GM23248 (cell line): ENCODE measurements at regions not wholly inside any gene's neighbourhood (a gene's known extent, or its start where the extent isn't known, plus 50 kb on each side); places are given as distances from the start of the nearest gene placed in this dataset.
"Not testable (repeated sequence)": the region's sequence is repeated elsewhere in the genome, so short reads cannot be mapped to it uniquely, and the experiment has no call there.

Source experiments
- DNase-seq: peaks from one replicate; pipeline ENCODE4 v3.0.0-alpha.2; 2015
- H2AFZ ChIP-seq: fragments of 200-600 bp; sonication (generic); 2 replicates; pipeline ENCODE4 v1.6.1; 2016; ENCODE audit warnings: antibody characterized with exemption
- H3F3A ChIP-seq: fragments of 200-600 bp; sonication (generic); 2 replicates; pipeline ENCODE4 v1.6.1; 2016; ENCODE audit warnings: mild to moderate bottlenecking, antibody characterized with exemption, mixed run types; ENCODE audit not compliant: insufficient read depth
- H3K27ac ChIP-seq: fragments of 200-600 bp; sonication (generic); 2 replicates; pipeline ENCODE4 v1.5.1; 2016; ENCODE audit warnings: mild to moderate bottlenecking
- H3K27me3 ChIP-seq: fragments of 200-600 bp; sonication (generic); replicated peaks from 2 replicates; pipeline ENCODE4 v1.6.1; 2016; ENCODE audit warnings: mild to moderate bottlenecking; ENCODE audit not compliant: insufficient read depth
- H3K36me3 ChIP-seq: fragments of 200-600 bp; sonication (generic); 2 replicates; pipeline ENCODE4 v1.6.1; 2016; ENCODE audit warnings: low read depth, mild to moderate bottlenecking
- H3K4me1 ChIP-seq: fragments of 200-600 bp; sonication (generic); 2 replicates; pipeline ENCODE4 v1.6.1; 2016; ENCODE audit warnings: mild to moderate bottlenecking; ENCODE audit not compliant: insufficient read depth
- H3K4me2 ChIP-seq: fragments of 200-600 bp; sonication (generic); one replicate; pipeline ENCODE4 v1.6.1; 2016; ENCODE audit warnings: mild to moderate bottlenecking; ENCODE audit not compliant: unreplicated experiment
- H3K4me3 ChIP-seq: fragments of 200-600 bp; sonication (generic); 2 replicates; pipeline ENCODE4 v1.5.1; 2016; ENCODE audit warnings: mild to moderate bottlenecking
- H3K79me2 ChIP-seq: fragments of 200-600 bp; sonication (generic); 2 replicates; pipeline ENCODE4 v1.6.1; 2016; ENCODE audit warnings: mild to moderate bottlenecking; ENCODE audit not compliant: insufficient read depth
- H3K9ac ChIP-seq: fragments of 200-600 bp; sonication (generic); 2 replicates; pipeline ENCODE4 v1.6.1; 2016; ENCODE audit warnings: mild to moderate bottlenecking
- H3K9me2 ChIP-seq: fragments of 200-600 bp; sonication (generic); 2 replicates; pipeline ENCODE4 v1.6.1; 2016; ENCODE audit warnings: mixed run types, mild to moderate bottlenecking, moderate library complexity; ENCODE audit not compliant: insufficient read depth
- H3K9me3 ChIP-seq: fragments of 200-600 bp; sonication (generic); one replicate; pipeline ENCODE4 v1.6.1; 2017; ENCODE audit warnings: low read depth
- H4K20me1 ChIP-seq: fragments of 200-600 bp; sonication (generic); 2 replicates; pipeline ENCODE4 v1.6.0; 2016; ENCODE audit not compliant: insufficient read depth
- EZH2 ChIP-seq: fragments of 200-600 bp; sonication (generic); IDR thresholded peaks from 2 replicates; pipeline ENCODE4 v1.6.1; 2018; ENCODE audit warnings: antibody characterized with exemption, mild to moderate bottlenecking; ENCODE audit not compliant: insufficient read depth, poor library complexity, severe bottlenecking
- EZH2phosphoT487 ChIP-seq: fragments of 200-600 bp; sonication (generic); IDR thresholded peaks from 2 replicates; pipeline ENCODE4 v1.6.1; 2018; ENCODE audit warnings: antibody characterized with exemption, moderate library complexity, mild to moderate bottlenecking, low read depth; ENCODE audit not compliant: insufficient read depth
- WGBS, 2 experiments: methylation state at CpG; one replicate each; pipeline ENCODE4 v1.1.6; 2015 to 2017; ENCODE audit warnings: low lambda C conversion rate in 2 of 2, low coverage in 1 of 2; ENCODE audit errors: missing lambda C conversion rate in 2 of 2; 5-methylcytosine and 5-hydroxymethylcytosine counted together
- in situ Hi-C: fragments of 300-500 bp; cut with MboI; formaldehyde crosslinking; loops from 2 replicates; pipeline ENCODE4 v1.15.0; 2020

DNA sequence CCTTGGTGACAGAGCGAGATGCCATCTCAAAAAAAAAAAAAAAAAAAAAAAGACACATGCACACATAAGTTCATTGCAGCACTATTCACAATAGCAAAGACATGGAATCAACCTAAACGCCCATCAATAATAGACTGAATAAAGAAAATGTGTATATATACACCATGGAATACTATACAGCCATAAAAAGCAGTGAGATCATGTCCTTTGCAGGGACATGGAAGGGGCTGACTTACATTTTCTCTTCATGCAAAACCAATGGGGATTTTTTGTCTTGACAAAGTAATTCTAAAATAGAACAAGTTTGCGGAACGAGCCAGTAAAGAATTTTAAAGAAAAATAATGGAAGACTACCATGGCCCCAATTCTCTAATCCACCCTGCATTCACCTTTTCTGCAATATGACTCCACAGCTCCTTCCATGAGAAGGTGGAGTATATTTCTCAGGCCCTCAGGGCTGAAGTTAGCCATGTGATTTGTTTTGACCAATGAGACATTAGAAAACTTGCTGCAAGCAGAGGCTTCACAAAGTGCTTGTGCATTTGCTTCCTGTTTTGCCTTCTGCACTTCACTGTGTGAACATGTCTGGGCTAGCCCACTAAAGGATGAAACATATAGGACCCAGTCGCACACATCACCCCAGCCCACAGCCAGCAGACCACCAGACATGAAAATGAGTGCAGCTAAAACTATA is 78.8 kb upstream of the NR5A2 start:
- H3K27me3 ChIP-seq, result no peaks in the 10 kb centered on the region; the same call in 1 of the 2 replicates
- H4K20me1 ChIP-seq, result no peaks in the 10 kb centered on the region
- H2AFZ ChIP-seq, result no peak overlapping the region
- H3K4me3 ChIP-seq, result no peak overlapping the region
- no peak overlapping the region for H3K9ac ChIP-seq
- no peak overlapping the region for H3K4me2 ChIP-seq
- H3K9me2 ChIP-seq, result no peaks in the 10 kb centered on the region
- H3K79me2 ChIP-seq, result no peaks in the 10 kb centered on the region
- H3F3A ChIP-seq, result no peaks in the 10 kb centered on the region
- no peak for TF ChIP-seq EZH2
- no peak for TF ChIP-seq EZH2phosphoT487
- in situ Hi-C loops, result no loop called here
- DNase-seq, result no peak
- no peaks in the 10 kb centered on the region for H3K9me3 ChIP-seq
- no peaks in the 10 kb centered on the region for H3K36me3 ChIP-seq
- WGBS, 2 experiments, result 55 to 68% methylated on average over 5 of the region's 5 CpGs
- H3K4me1 ChIP-seq, result no peaks in the 10 kb centered on the region
- H3K27ac ChIP-seq, result no peak overlapping the region

DNA sequence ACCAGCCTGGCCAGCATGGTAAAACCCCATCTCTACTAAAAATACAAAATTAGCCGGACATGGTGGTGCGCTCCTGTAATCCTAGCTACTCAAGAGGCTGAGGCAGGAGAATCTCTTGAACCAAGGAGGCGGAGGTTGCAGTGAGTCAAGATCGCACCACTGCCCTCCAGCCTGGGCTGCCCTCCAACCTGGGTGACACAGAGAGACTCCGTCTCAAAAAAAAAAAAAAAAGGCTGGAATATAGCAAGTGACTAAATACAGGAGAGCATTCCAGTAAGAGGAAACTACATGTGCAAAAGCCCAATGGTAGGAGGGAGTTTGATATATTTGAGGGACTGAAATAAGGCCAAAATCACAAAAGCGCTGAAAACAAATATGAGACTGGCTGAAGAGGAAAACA is 76.5 kb upstream of the NR5A2 start:
- WGBS, 2 experiments, result 65 to 74% methylated on average over 6 of the region's 6 CpGs
- H3K27ac ChIP-seq, H3K36me3 ChIP-seq: not testable (repeated sequence)

DNA sequence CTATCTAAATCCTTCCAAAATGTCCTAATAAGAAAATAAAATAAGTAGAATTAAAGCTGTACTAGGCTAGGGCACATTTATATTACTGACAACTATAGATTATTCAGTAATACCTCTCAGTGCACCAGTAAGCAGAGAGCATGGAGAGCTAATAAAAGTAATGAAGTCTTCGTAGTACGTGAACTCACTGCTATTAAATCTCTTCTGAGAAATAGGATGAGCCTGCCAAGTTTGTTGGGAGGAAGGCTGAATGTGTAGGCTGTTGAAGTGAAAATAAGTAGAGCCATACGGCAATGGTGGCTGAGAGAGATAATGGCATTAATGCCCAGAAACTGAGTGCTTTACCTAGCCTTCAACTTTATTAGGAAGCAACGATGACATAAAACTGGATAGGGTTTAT is 73.9 kb upstream of the NR5A2 start:
- Histone ChIP-seq H3K9me2 (no peaks in the 10 kb centered on the region), H3K4me2 (no peak overlapping the region), H2AFZ (no peak overlapping the region), H4K20me1 (no peaks in the 10 kb centered on the region), H3F3A (no peaks in the 10 kb centered on the region), H3K9me3 (no peaks in the 10 kb centered on the region), H3K9ac (no peak overlapping the region), H3K79me2 (no peaks in the 10 kb centered on the region), H3K27me3 (no peaks in the 10 kb centered on the region), H3K36me3 (no peaks in the 10 kb centered on the region), H3K4me1 (no peaks in the 10 kb centered on the region), H3K27ac (no peak overlapping the region), H3K4me3 (no peak overlapping the region)
- no peak for DNase-seq
- in situ Hi-C loops, result no loop called here
- WGBS, 2 experiments, result 63 to 74% methylated on average over 4 of the region's 4 CpGs
- TF ChIP-seq EZH2phosphoT487 (no peak), EZH2 (no peak)

More for the DNA sequence above, 76.5 kb upstream of the NR5A2 start:
- in situ Hi-C loops, H3K4me1 ChIP-seq, H3K9me3 ChIP-seq, H3K9me2 ChIP-seq, H3F3A ChIP-seq, H3K4me3 ChIP-seq, H2AFZ ChIP-seq, H3K9ac ChIP-seq, H3K4me2 ChIP-seq, H4K20me1 ChIP-seq, H3K79me2 ChIP-seq, H3K27me3 ChIP-seq: not testable (repeated sequence)
- peak; percentile 36 for DNase-seq

DNA sequence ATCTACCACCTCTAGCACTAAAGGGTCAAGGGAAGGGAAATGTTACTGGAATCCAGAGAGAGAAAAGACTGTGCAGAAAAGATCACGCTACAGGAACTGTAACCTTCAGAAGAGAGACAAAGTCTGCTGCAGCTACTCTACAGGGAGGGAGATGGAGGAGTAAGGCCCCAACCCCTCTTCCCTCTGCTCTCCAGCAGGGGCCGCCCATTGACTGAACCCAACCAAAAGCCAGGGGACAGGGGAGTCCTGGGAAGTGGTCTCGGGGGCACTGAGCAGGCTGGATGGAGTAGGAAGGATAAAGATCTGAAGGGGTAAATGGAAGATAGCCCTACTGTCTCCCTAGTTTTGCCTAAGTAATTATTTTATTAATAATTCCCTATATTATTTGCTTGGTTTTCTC is 72.8 kb upstream of the NR5A2 start:
- H3K4me3 ChIP-seq, result no peak overlapping the region
- in situ Hi-C loops, result no loop called here
- no peaks in the 10 kb centered on the region for H3K36me3 ChIP-seq
- TF ChIP-seq EZH2phosphoT487 (no peak), EZH2 (no peak)
- no peaks in the 10 kb centered on the region for H4K20me1 ChIP-seq
- H3K27me3 ChIP-seq, result no peaks in the 10 kb centered on the region
- no peaks in the 10 kb centered on the region for H3K79me2 ChIP-seq
- no peak overlapping the region for H3K27ac ChIP-seq
- 33 to 34% methylated on average over 3 of the region's 3 CpGs for WGBS, 2 experiments
- no peaks in the 10 kb centered on the region for H3K9me2 ChIP-seq
- H2AFZ ChIP-seq, result no peak overlapping the region
- no peaks in the 10 kb centered on the region for H3K9me3 ChIP-seq
- no peak overlapping the region for H3K9ac ChIP-seq
- H3K4me2 ChIP-seq, result no peak overlapping the region
- no peaks in the 10 kb centered on the region for H3K4me1 ChIP-seq
- no peaks in the 10 kb centered on the region for H3F3A ChIP-seq
- peak; percentile 14 for DNase-seq

GRCh38 chr1:199955235-199955634 is 72.3 kb upstream of the NR5A2 start:
- Histone ChIP-seq H3K27ac (no peak overlapping the region), H3K9me2 (no peaks in the 10 kb centered on the region), H2AFZ (no peak overlapping the region), H3K4me3 (no peak overlapping the region), H3K4me1 (no peaks in the 10 kb centered on the region), H4K20me1 (no peaks in the 10 kb centered on the region), H3K36me3 (no peaks in the 10 kb centered on the region), H3K79me2 (no peaks in the 10 kb centered on the region), H3F3A (no peaks in the 10 kb centered on the region), H3K27me3 (no peaks in the 10 kb centered on the region), H3K9ac (no peak overlapping the region), H3K4me2 (no peak overlapping the region), H3K9me3 (no peaks in the 10 kb centered on the region)
- 33 to 43% methylated on average over 4 of the region's 4 CpGs for WGBS, 2 experiments
- in situ Hi-C loops, result no loop called here
- TF ChIP-seq EZH2phosphoT487 (no peak), EZH2 (no peak)
- no peak for DNase-seq
